NCI-H2029 (cell line): ENCODE measurements at regions not wholly inside any gene's neighbourhood (a gene's known extent, or its start where the extent isn't known, plus 50 kb on each side); places are given as distances from the start of the nearest gene placed in this dataset.

ENCODE experiments used
- DNase-seq: peaks from one replicate; lab custom pipeline; 2025; lab: John Stamatoyannopoulos, UW

DNA sequence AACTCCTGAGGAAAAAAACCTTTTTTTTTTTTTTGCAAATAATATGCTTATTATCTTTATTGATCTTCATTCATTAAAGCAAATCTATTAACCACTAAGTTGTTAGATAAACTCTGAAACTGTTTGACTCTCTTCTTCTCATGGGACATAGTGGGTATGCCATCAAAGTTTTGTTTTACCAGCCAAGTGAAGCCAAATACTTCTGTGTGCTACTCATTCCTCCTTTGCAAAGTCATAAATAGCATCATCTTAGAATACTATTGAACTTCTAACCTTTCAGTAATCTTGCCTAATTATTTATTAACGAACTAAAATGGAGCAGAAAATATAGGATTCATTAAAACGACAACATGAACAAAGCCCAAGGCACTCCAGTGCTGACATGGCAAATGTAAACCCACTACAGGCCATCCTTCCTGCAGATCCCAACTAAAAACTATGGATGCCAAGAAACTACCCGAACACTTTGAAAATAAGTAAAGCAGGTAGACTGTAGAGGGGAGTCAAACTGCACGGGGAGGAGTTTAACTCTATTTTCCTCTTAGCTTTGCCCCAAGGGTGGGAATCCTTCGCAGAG, 61.2 kb upstream of the ODAD2 start:
- DNase-seq: no peak

DNA sequence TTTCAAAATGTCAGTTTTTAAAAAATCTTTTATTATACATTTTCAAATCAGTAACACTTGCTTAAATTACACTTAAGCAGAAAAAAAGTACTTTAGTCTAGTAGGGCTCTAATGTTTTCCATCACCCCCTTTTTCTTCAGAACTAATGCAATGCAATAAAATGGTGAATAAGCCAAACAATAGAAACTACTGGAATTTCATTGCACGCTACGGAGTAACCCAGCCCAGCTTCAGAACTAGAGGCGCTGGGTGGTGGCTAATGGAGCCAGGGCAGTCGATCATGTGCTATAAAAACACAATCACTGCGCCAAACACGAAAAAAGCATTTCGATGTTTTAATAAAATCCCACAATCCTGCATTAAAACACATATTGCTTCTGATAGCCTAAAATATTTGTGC, 59.9 kb upstream of the ODAD2 start:
- DNase-seq: no peak

DNA sequence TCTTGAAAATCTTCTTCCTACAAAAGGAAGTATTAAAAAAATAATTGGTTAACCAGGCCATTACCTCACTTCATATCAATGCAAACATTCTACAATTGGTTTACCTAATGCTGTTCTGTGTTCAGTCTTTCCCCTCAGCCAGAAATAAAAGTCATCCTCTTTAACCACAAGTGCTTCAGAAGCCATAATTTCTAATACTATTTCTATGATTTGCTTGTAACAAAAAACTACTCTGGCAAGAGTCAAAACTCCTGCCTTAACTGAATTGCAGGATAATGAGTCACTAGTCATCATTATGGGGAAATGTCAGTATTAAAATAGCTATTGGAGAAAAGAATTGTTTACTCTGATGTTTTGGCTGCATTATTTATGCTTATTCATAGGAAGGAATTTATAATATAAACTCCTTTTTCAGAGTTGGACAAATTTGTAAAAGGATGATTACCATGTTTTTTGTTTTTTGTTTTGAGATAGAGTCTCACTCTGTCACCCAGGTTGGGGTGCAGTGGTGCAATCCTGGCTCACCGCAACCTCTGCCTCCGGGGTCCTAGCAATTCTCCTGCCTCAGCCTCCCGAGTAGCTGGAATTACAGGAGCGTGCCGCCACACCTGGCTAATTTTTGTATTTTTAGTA, 55.5 kb upstream of the ODAD2 start:
- DNase-seq: no peak

DNA sequence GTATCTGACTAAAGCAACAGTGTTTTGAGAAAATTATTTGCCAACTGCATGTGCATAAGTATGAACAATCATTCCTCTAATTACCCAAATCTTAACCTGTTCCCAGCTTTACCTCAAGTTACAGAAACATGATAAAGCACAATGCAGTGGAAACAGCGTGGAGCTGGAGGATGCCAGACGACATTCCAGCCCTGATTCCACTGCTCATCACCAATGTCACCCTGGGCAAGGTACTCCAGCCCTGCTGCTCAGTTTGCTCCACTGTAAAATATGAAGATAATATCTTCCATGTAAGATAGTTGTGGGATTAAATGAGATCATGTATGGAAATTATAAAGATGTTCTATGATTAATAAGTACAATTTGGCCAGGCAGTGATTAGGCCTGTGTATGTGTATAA, 50.4 kb upstream of the ODAD2 start:
- no peak for DNase-seq
